GM12878 (cell line): ENCODE measurements at regions not wholly inside any gene's neighbourhood (a gene's known extent, or its start where the extent isn't known, plus 50 kb on each side); places are given as distances from the start of the nearest gene placed in this dataset.

Experiments
- ATAC-seq: fragments of 200-7000 bp; cut with Tn5 transposase; 3 replicates; pipeline ENCODE4 v1.9.1; 2020; ENCODE audit warnings: mild to moderate bottlenecking, moderate library complexity
- BruUV-seq: library from RNA; stranded (reverse); fragments of 400-500 nt; replicated peaks from 2 replicates; lab custom pipeline; 2021; lab: Mats Ljungman, UMichigan
- CTCF ChIA-PET: fragments of 300-600 bp; sonication (Branson Sonifier 250); formaldehyde crosslinking; extraction: SDS; loops from one replicate; lab custom pipeline; 2021; ENCODE audit warnings: inconsistent platforms; lab: Yijun Ruan, JAX
- POLR2A ChIA-PET: fragments of 350-600 bp; formaldehyde crosslinking; extraction: SDS; loops from one replicate; lab custom pipeline; 2021; ENCODE audit warnings: inconsistent platforms; lab: Charles Lee
- RAD21 ChIA-PET: fragments of 300-600 bp; sonication (Branson Sonifier 250); formaldehyde crosslinking; loops from one replicate; lab custom pipeline; 2023; ENCODE audit warnings: antibody characterized with exemption; ENCODE audit not compliant: unreplicated experiment; lab: Charles Lee
- SMC1A ChIA-PET: fragments of 300-600 bp; sonication (Branson Sonifier 250); formaldehyde crosslinking; loops from one replicate; lab custom pipeline; 2023; ENCODE audit not compliant: unreplicated experiment, uncharacterized antibody; lab: Charles Lee
- DNase-seq: peaks from one replicate; pipeline ENCODE4 v3.0.0-alpha.2; 2011; ENCODE audit warnings: low read depth, low spot score
- FAIRE-seq: peaks from 3 replicates; lab custom pipeline; 2011; peaks lifted over from hg19 to GRCh38; lab: Jason Lieb, UNC
- H2AFZ ChIP-seq: 2 replicates; pipeline ENCODE4 v1.6.0; 2011; ENCODE audit warnings: low read depth, low read length, control low read depth; ENCODE audit not compliant: control insufficient read depth
- H3K27ac ChIP-seq: 2 replicates; pipeline ENCODE4 v1.5.1; 2011; ENCODE audit warnings: control low read depth; ENCODE audit not compliant: control insufficient read depth, insufficient read depth
- H3K27me3 ChIP-seq, 2 experiments: replicated peaks in 1 of 2; 2 replicates each; pipeline versions ENCODE4 v1.6.0 to v1.6.1; 2011; ENCODE audit warnings: low read length in 1 of 2; ENCODE audit not compliant: control insufficient read depth in 2 of 2, insufficient read depth in 2 of 2
- H3K36me3 ChIP-seq, 2 experiments: 2 replicates each; pipeline ENCODE4 v1.5.1; 2011; ENCODE audit warnings: low read length in 1 of 2; ENCODE audit not compliant: control insufficient read depth in 2 of 2, insufficient read depth in 2 of 2
- H3K4me1 ChIP-seq: 2 replicates; pipeline ENCODE4 v1.6.1; 2011; ENCODE audit warnings: mild to moderate bottlenecking, low read length, moderate library complexity, mixed read lengths; ENCODE audit not compliant: control insufficient read depth, insufficient read depth
- H3K4me2 ChIP-seq: 2 replicates; pipeline ENCODE4 v1.6.0; 2011; ENCODE audit warnings: control low read depth; ENCODE audit not compliant: control insufficient read depth, insufficient read depth
- H3K4me3 ChIP-seq: fragments of 200-600 bp; sonication (generic); 2 replicates; pipeline ENCODE4 v1.5.1; 2016
- H3K79me2 ChIP-seq: 2 replicates; pipeline ENCODE4 v1.6.0; 2011; ENCODE audit warnings: low read length; ENCODE audit not compliant: control insufficient read depth, insufficient read depth
- H3K9ac ChIP-seq: 2 replicates; pipeline ENCODE4 v1.8.0; 2011; ENCODE audit warnings: low read length, control low read depth, mixed read lengths; ENCODE audit not compliant: control insufficient read depth, insufficient read depth
- H3K9me3 ChIP-seq: replicated peaks from 3 replicates; pipeline ENCODE4 v1.5.1; 2011; ENCODE audit warnings: mild to moderate bottlenecking, low read length; ENCODE audit not compliant: control insufficient read depth, insufficient read depth
- H4K20me1 ChIP-seq: 2 replicates; pipeline ENCODE4 v1.6.0; 2011; ENCODE audit not compliant: control insufficient read depth, insufficient read depth
- DPF2 ChIP-seq: fragments of 450-650 bp; IDR thresholded peaks from 2 replicates; pipeline ENCODE4 v1.6.1; 2017; ENCODE audit warnings: mild to moderate bottlenecking
- ELK1 ChIP-seq: IDR thresholded peaks from 2 replicates; pipeline ENCODE4 v1.6.1; 2012; ENCODE audit warnings: low read depth, low read length, improper control_type of control experiment
- FOXK2 ChIP-seq: fragments of 450-650 bp; IDR thresholded peaks from 2 replicates; pipeline ENCODE4 v1.6.1; 2017; ENCODE audit warnings: mild to moderate bottlenecking, moderate library complexity
- IRF3 ChIP-seq: fragments of 450-650 bp; IDR thresholded peaks from 2 replicates; pipeline ENCODE4 v1.6.1; 2014; ENCODE audit warnings: mild to moderate bottlenecking
- MEF2A ChIP-seq: IDR thresholded peaks from 2 replicates; pipeline ENCODE4 v1.6.1; 2011; ENCODE audit warnings: low read depth, mild to moderate bottlenecking, low read length, moderate library complexity; ENCODE audit not compliant: insufficient read depth
- MTA2 ChIP-seq: fragments of 450-650 bp; IDR thresholded peaks from 2 replicates; pipeline ENCODE4 v1.6.1; 2016; ENCODE audit warnings: low read depth, mild to moderate bottlenecking, moderate library complexity
- MYB ChIP-seq: fragments of 150-350 bp; IDR thresholded peaks from 2 replicates; pipeline ENCODE4 v1.6.1; 2014; ENCODE audit warnings: mild to moderate bottlenecking, low read depth, low read length, borderline replicate concordance
- SMC3 ChIP-seq: IDR thresholded peaks from 2 replicates; pipeline ENCODE4 v1.6.1; 2011; ENCODE audit warnings: low read length, improper control_type of control experiment, borderline replicate concordance
- TCF3 ChIP-seq: IDR thresholded peaks from 2 replicates; pipeline ENCODE4 v1.6.1; 2012; ENCODE audit warnings: low read depth, mild to moderate bottlenecking, low read length, borderline replicate concordance; ENCODE audit not compliant: insufficient read depth
- ZNF24 ChIP-seq: fragments of 450-650 bp; IDR thresholded peaks from 2 replicates; pipeline ENCODE4 v1.6.1; 2017; ENCODE audit warnings: antibody characterized with exemption, mild to moderate bottlenecking
- WGBS: methylation state at CpG from one replicate; pipeline ENCODE4 v1.1.6; 2016; ENCODE audit warnings: low lambda C conversion rate; ENCODE audit not compliant: insufficient replicate concordance, insufficient coverage; ENCODE audit errors: missing lambda C conversion rate; 5-methylcytosine and 5-hydroxymethylcytosine counted together
- in situ Hi-C: fragments of 300-500 bp; cut with MboI; formaldehyde crosslinking; loops from 9 replicates; pipeline ENCODE4 v1.14.3; 2018; ENCODE audit warnings: mixed read lengths
- intact Hi-C: fragments of 100-400 bp; cut with micrococcal nuclease; formaldehyde crosslinking; loops from one replicate; pipeline ENCODE4 v1.14.2; 2022; ENCODE audit not compliant: unreplicated experiment
- TF ChIP-seq, protein P1 (sequence below), 3 experiments: IDR thresholded peaks in 2 of 3; conservative IDR thresholded peaks in 1 of 3; 2 replicates each; pipeline ENCODE4 v1.5.1; 2011; ENCODE audit warnings: low read depth in 3 of 3, low read length in 3 of 3, mild to moderate bottlenecking in 3 of 3, control low read depth in 2 of 3, moderate library complexity in 2 of 3, inconsistent platforms in 1 of 3, mixed read lengths in 1 of 3; ENCODE audit not compliant: control insufficient read depth in 2 of 3, insufficient read depth in 1 of 3; ENCODE audit errors: extremely low read depth in 1 of 3

- TF ChIP-seq MYB (no peak), MEF2A (no peak), ELK1 (no peak), TCF3 (no peak), ZNF24 (no peak), FOXK2 (no peak), DPF2 (no peak)
- TF ChIP-seq, protein P1, sequence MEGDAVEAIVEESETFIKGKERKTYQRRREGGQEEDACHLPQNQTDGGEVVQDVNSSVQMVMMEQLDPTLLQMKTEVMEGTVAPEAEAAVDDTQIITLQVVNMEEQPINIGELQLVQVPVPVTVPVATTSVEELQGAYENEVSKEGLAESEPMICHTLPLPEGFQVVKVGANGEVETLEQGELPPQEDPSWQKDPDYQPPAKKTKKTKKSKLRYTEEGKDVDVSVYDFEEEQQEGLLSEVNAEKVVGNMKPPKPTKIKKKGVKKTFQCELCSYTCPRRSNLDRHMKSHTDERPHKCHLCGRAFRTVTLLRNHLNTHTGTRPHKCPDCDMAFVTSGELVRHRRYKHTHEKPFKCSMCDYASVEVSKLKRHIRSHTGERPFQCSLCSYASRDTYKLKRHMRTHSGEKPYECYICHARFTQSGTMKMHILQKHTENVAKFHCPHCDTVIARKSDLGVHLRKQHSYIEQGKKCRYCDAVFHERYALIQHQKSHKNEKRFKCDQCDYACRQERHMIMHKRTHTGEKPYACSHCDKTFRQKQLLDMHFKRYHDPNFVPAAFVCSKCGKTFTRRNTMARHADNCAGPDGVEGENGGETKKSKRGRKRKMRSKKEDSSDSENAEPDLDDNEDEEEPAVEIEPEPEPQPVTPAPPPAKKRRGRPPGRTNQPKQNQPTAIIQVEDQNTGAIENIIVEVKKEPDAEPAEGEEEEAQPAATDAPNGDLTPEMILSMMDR (IDR thresholded peaks at IDR 0.05 in 2 of 3, conservative IDR thresholded peaks at IDR 0.05 in 1 of 3; ENCODE audit: control insufficient read depth in 2 of 3, extremely low read depth in 1 of 3, insufficient read depth in 1 of 3, low read depth in 3 of 3, low read length in 3 of 3), result no peak
Measured at GRCh38 chrY:8035653-8036052, 1124.1 kb upstream of the AMELY start (continued).

DNA sequence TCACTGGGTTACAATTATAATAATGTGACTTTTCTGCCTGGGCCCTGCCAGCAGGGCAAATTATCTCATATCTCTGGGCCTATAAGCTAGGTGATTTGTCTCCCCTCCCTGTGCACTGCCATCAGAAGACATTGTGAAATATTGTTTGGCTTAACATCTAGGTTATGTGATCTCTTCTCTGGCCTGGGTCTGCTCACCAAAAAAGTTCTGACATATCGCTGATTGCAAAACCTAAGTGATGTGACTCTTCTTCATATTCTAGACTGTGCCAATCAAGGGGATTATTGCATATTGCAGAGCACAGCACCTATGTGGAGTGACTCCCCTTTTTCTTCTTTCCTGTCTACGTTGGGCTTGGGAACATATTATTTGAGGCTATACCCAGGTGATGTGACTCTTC lies 1123.1 kb upstream of the AMELY start:
- Histone ChIP-seq H4K20me1 (no peaks in the 10 kb centered on the region), H3K27ac (no peak overlapping the region), H3K4me1 (no peaks in the 10 kb centered on the region), H3K79me2 (no peaks in the 10 kb centered on the region), H3K9ac (no peak overlapping the region), H3K4me3 (no peak overlapping the region), H3K36me3 (no peaks in the 10 kb centered on the region), H2AFZ (no peak overlapping the region), H3K4me2 (no peak overlapping the region), H3K27me3 (no peaks in the 10 kb centered on the region), H3K9me3 (no peaks in the 10 kb centered on the region)
- intact Hi-C loops (no loop called here), in situ Hi-C loops (no loop called here)
- no peak for FAIRE-seq
- TF ChIP-seq SMC3 (no peak), MTA2 (no peak), IRF3 (no peak)
- no peak for ATAC-seq
- SMC1A ChIA-PET, result no interaction called here
- CTCF ChIA-PET, result no interaction called here
- DNase-seq, result no peak
- RAD21 ChIA-PET, result no interaction called here
- BruUV-seq, result no TSS peak
- no CpG with 5 or more reads among the region's 2 CpGs for WGBS
- POLR2A ChIA-PET, result no interaction called here
